Heart left ventricle (tissue), 16 donors: ENCODE measurements at regions not wholly inside any gene's neighbourhood (a gene's known extent, or its start where the extent isn't known, plus 50 kb on each side); places are given as distances from the start of the nearest gene placed in this dataset.

Experiments used
- ATAC-seq, 4 donors: fragments of 200-7000 bp; cut with Tn5 transposase; one replicate each; pipeline ENCODE4 v1.9.1; 2020 to 2022; ENCODE audit warnings: moderate library complexity in 4 of 4, mild to moderate bottlenecking in 3 of 4, moderate number of reproducible peaks in 1 of 4
- DNase-seq, 5 donors: peaks; one replicate each; pipeline ENCODE4 v3.0.0-alpha.2; 2020
- H3K27ac ChIP-seq, 12 donors: fragments of 200-600 bp; sonication (generic) in 4 of 12; one replicate each; pipeline versions ENCODE4 v1.5.0 to v1.8.0; 2016 to 2022; ENCODE audit warnings: mild to moderate bottlenecking in 2 of 12
- H3K27me3 ChIP-seq, 9 donors: fragments of 200-600 bp; sonication (generic) in 2 of 9; one replicate each; pipeline versions ENCODE4 v1.5.1 to v1.8.0; 2016 to 2022; ENCODE audit warnings: mild to moderate bottlenecking in 3 of 9
- H3K36me3 ChIP-seq, 9 donors: fragments of 200-600 bp; sonication (generic) in 2 of 9; one replicate each; pipeline versions ENCODE4 v1.5.0 to v1.8.0; 2018 to 2022; ENCODE audit warnings: mild to moderate bottlenecking in 2 of 9
- H3K4me1 ChIP-seq, 12 donors: fragments of 200-600 bp; sonication (generic) in 4 of 12; one replicate each; pipeline versions ENCODE4 v1.5.0 to v1.8.0; 2016 to 2022; ENCODE audit warnings: mild to moderate bottlenecking in 3 of 12
- H3K4me3 ChIP-seq, 12 donors: fragments of 200-600 bp; sonication (generic) in 4 of 12; one replicate each; pipeline versions ENCODE4 v1.5.0 to v1.8.0; 2017 to 2022; ENCODE audit warnings: mild to moderate bottlenecking in 9 of 12, moderate library complexity in 4 of 12
- H3K9me3 ChIP-seq, 12 donors: fragments of 200-600 bp; sonication (generic) in 4 of 12; one replicate each; pipeline versions ENCODE4 v1.5.0 to v1.8.0; 2016 to 2022; ENCODE audit warnings: mild to moderate bottlenecking in 1 of 12
- POLR2A ChIP-seq, 2 donors: fragments of 450-650 bp; IDR thresholded peaks; one replicate each; pipeline ENCODE4 v1.6.1; 2017; ENCODE audit warnings: antibody characterized with exemption in 2 of 2, mild to moderate bottlenecking in 2 of 2, moderate library complexity in 2 of 2
- WGBS, 4 donors: extraction: QIAGEN DNeasy Blood & Tissue Kit in 2 of 4; methylation state at CpG; one replicate each; pipeline versions ENCODE4 v1.1.5 to v1.1.7; 2013 to 2018; 5-methylcytosine and 5-hydroxymethylcytosine counted together
- intact Hi-C, 10 donors: fragments of 100-400 bp; cut with DNase I; formaldehyde crosslinking; loops; one replicate each; pipeline versions ENCODE4 v1.11.1 to v1.14.2; 2022
- TF ChIP-seq, protein P1 (sequence below), 12 donors: fragments of 200-600 bp; sonication (generic) in 4 of 12; IDR thresholded peaks; one replicate each; pipeline versions ENCODE4 v1.5.0 to v1.8.0; 2018 to 2022; ENCODE audit warnings: antibody characterized with exemption in 12 of 12, mild to moderate bottlenecking in 5 of 12
- donor health status: ischemic (EF 13 %, LVEDD 7.1; RV severe dilation, severe dysfunction).
- donor health status: healthy with polysubstance abuse.
- donor health status: DM: no; HTN: yes; CAD: no.
- donor health status: DM: no; HTN: no; CAD: no.
- donor health status: ischemic (EF 25% LVEDD 6.9; RV normal size, moderate dysfunction).
- donor health status: ischemic (EF 25% LVEDD 5.7; RV mildly dilated, moderate dysfunction).
- donor health status: healthy.
- donor health status: DM: yes; HTN: yes; CAD: no.
- donor health status: ischemic (EF 35%, LVEDD 5.7; RV mildly dilated, moderate dysfunction).
- donor health status: nonischemic (EF 11% LVEDD 7.7; RV severe dilation, severe dysfunction).
- donor health status: DM: yes; HTN: yes; CAD: no.
- donor health status: PGD.
- donor health status: ischemic (EF 29% LVEDD 5.4; RV normal size, mild dysfunction).
- donor health status: nonischemic (EF 23%, LVEDD 6.1; RV moderate dilation, normal function).

DNA sequence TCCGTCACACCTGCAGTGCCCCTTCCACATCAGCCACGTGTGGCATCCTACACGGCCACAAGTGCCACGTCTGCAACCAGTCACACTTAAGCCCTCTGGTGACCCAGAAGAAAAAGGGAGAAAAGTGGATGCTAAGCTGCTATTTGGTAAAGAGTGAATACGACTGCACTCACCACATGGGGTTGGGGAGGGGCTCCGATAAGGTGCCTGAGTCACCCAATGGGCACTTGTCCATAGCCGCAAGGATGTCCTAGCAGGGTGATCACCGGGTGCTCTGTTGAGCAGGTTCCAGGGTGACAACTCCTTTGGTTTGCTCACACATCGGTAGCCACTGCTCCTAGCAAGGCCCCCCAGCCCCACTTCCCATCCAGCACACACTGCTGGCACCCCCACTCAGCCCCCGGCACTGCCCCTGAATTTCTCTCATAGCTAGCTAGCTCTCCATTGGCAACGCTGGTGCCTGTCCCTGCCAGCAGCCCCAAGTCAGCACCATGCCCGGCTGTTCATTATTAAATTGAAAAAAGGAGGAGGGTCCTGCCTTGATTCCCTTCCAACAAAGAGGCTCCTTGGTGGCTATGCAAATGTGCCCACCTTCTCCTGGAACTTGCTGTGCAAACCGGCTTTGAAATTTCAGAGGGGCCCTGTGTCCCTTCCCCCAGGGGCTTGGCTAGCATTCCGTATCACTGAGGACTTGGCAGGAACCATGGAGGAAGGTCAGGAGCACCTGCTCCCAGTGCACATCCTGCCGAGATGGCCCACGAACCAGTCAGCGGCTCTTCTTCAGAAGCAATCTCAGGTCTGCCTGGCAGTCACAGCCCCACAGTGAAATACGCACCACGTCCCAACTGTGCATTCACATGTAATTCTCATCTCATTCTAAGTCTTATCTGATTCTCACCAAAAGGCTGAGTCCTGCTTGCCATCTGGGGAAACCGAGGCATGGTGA, 227.7 kb upstream of the DIO3 start:
- H3K27ac ChIP-seq: no peak overlapping the region
- H3K27me3 ChIP-seq: peaks cover 0 to 16% (median 0%) of the 10 kb centered on the region in 9 donors
- no peak overlapping the region for H3K4me3 ChIP-seq
- intact Hi-C loops: no loop called here
- H3K9me3 ChIP-seq: no peaks in the 10 kb centered on the region
- ATAC-seq: no peak
- DNase-seq: no peak
- WGBS, 4 donors: 74 to 83% (median 82%) methylated on average over 18 to 20 of the region's 20 CpGs
- H3K4me1 ChIP-seq: no peaks in the 10 kb centered on the region
- no peaks in the 10 kb centered on the region for H3K36me3 ChIP-seq
- TF ChIP-seq POLR2A (IDR thresholded peaks at IDR 0.05): no peak

DNA sequence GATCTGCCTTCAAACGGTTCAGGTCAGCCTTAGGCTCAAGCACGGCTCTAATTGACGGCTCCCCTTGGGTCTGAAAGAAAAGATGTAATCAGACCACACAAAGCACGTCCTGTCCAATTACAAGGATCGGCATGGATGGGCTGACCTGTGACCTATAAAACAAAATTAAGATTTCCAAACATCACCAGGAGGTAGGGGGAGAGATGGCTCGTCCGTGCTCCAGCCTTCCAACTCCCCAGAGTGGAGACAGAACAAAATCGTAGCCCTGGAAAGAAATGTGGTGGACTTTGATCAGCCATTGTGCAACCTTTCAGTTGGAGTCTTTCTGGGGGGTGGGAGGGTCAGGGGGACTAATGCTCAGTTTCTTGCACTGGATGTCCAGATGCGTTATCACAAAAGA, 226.6 kb upstream of the DIO3 start:
- TF ChIP-seq POLR2A (IDR thresholded peaks at IDR 0.05): no peak
- TF ChIP-seq, protein P1, sequence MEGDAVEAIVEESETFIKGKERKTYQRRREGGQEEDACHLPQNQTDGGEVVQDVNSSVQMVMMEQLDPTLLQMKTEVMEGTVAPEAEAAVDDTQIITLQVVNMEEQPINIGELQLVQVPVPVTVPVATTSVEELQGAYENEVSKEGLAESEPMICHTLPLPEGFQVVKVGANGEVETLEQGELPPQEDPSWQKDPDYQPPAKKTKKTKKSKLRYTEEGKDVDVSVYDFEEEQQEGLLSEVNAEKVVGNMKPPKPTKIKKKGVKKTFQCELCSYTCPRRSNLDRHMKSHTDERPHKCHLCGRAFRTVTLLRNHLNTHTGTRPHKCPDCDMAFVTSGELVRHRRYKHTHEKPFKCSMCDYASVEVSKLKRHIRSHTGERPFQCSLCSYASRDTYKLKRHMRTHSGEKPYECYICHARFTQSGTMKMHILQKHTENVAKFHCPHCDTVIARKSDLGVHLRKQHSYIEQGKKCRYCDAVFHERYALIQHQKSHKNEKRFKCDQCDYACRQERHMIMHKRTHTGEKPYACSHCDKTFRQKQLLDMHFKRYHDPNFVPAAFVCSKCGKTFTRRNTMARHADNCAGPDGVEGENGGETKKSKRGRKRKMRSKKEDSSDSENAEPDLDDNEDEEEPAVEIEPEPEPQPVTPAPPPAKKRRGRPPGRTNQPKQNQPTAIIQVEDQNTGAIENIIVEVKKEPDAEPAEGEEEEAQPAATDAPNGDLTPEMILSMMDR (IDR thresholded peaks at IDR 0.05): no peak
- intact Hi-C loops: no loop called here
- 76 to 83% (median 78%) methylated on average over 9 of the region's 9 CpGs for WGBS, 4 donors
- H3K36me3 ChIP-seq: no peaks in the 10 kb centered on the region
- no peaks in the 10 kb centered on the region for H3K4me1 ChIP-seq
- H3K9me3 ChIP-seq: no peaks in the 10 kb centered on the region
- no peak for DNase-seq
- H3K27me3 ChIP-seq: peaks cover 0 to 25% (median 0%) of the 10 kb centered on the region in 9 donors
- no peak overlapping the region for H3K27ac ChIP-seq
- no peak for ATAC-seq
- H3K4me3 ChIP-seq: no peak overlapping the region

- Histone ChIP-seq H3K4me1 (no peaks in the 10 kb centered on the region), H3K27me3 (peaks cover 0 to 29% (median 0%) of the 10 kb centered on the region in 9 donors), H3K4me3 (no peak overlapping the region), H3K36me3 (no peaks in the 10 kb centered on the region), H3K27ac (peak overlapping the region in 1 of 12 donors; percentile 28), H3K9me3 (no peaks in the 10 kb centered on the region)
- TF ChIP-seq POLR2A (IDR thresholded peaks at IDR 0.05): no peak
- TF ChIP-seq, protein P1 (IDR thresholded peaks at IDR 0.05): no peak
- intact Hi-C loops: no loop called here
- WGBS, 4 donors: 60 to 74% (median 65%) methylated on average over 13 of the region's 13 CpGs
- ATAC-seq: no peak
- DNase-seq: no peak
Observed at GRCh38 chr14:101335061-101335661, 226.1 kb upstream of the DIO3 start.

DNA sequence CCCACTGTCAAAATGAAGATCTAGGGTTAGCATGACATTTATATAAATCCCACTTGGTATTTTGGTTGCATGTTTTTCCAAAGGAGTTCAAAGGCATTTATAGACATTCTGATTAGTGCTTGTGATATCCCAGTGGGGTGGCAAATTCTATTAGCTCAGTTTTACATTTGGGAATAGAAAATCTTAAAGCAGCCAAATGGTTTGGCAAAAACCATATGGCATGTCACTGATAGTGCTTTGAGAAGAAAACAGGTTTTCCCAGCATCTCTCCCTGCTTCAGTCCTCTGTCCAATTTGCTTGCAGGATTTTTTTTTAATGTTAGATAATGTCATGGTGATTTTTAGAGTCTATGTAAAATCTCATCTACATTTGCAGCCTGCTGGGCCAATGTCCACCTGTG, 225.1 kb upstream of the DIO3 start:
- TF ChIP-seq, protein P1 (IDR thresholded peaks at IDR 0.05): no peak
- TF ChIP-seq POLR2A (IDR thresholded peaks at IDR 0.05): no peak
- H3K36me3 ChIP-seq: no peaks in the 10 kb centered on the region
- H3K27ac ChIP-seq: no peak overlapping the region
- no peaks in the 10 kb centered on the region for H3K9me3 ChIP-seq
- no peak for DNase-seq
- no peak overlapping the region for H3K4me3 ChIP-seq
- ATAC-seq: no peak
- H3K4me1 ChIP-seq: no peaks in the 10 kb centered on the region
- peaks cover 0 to 29% (median 0%) of the 10 kb centered on the region in 9 donors for H3K27me3 ChIP-seq
- intact Hi-C loops: no loop called here
